Endothelial cell (in vitro differentiated cells): ENCODE measurements at regions not wholly inside any gene's neighbourhood (a gene's known extent, or its start where the extent isn't known, plus 50 kb on each side); places are given as distances from the start of the nearest gene placed in this dataset.

ENCODE experiments used
- DNase-seq: peaks from one replicate; pipeline ENCODE4 v3.0.0; 2021; ENCODE audit warnings: low spot score
- H3K27ac Mint-ChIP-seq: one replicate; pipeline ENCODE4 v1.8.0; 2021; ENCODE audit warnings: mixed read lengths, inconsistent platforms; ENCODE audit not compliant: unreplicated experiment
- H3K27me3 Mint-ChIP-seq: one replicate; pipeline ENCODE4 v1.8.0; 2021; ENCODE audit warnings: mild to moderate bottlenecking, moderate library complexity, mixed read lengths, inconsistent platforms; ENCODE audit not compliant: unreplicated experiment
- H3K36me3 Mint-ChIP-seq: one replicate; pipeline ENCODE4 v1.8.0; 2021; ENCODE audit warnings: mild to moderate bottlenecking, low read depth, mixed read lengths, inconsistent platforms; ENCODE audit not compliant: unreplicated experiment
- H3K4me1 Mint-ChIP-seq: one replicate; pipeline ENCODE4 v1.8.0; 2021; ENCODE audit warnings: mild to moderate bottlenecking, mixed read lengths, inconsistent platforms; ENCODE audit not compliant: unreplicated experiment
- H3K4me3 Mint-ChIP-seq: one replicate; pipeline ENCODE4 v1.8.0; 2021; ENCODE audit warnings: mild to moderate bottlenecking, mixed read lengths, inconsistent platforms; ENCODE audit not compliant: unreplicated experiment
- H3K9me3 Mint-ChIP-seq: one replicate; pipeline ENCODE4 v1.8.0; 2021; ENCODE audit warnings: mixed read lengths, inconsistent platforms; ENCODE audit not compliant: unreplicated experiment
- TF ChIP-seq, protein P1 (sequence below): fragments of 200-600 bp; sonication (generic); IDR thresholded peaks from one replicate; pipeline ENCODE4 v1.5.0; 2021; ENCODE audit warnings: antibody characterized with exemption; ENCODE audit not compliant: unreplicated experiment

DNA sequence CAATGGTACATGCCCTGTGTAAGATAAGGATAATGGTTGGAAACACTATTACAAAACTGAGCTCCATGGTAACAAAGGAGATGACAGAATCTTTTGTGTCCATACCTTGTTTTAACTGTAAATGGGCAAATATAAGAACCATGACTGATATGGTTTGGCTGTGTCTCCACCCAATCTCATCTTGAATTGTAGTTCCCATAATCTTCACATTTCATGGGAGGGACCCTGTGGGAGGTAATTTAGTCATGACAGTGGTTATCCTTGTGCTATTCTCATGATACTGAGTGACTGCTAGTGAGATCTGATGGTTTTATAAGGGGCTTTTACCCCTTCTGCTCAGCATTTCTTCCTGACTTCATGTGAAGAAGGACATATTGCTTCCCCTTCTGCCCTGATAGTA is 211.7 kb upstream of the RGPD4 start:
- Mint-ChIP-seq H3K27ac (no peak overlapping the region), H3K4me3 (no peak overlapping the region), H3K9me3 (no peaks in the 10 kb centered on the region), H3K27me3 (no peaks in the 10 kb centered on the region), H3K4me1 (no peaks in the 10 kb centered on the region), H3K36me3 (no peaks in the 10 kb centered on the region)
- no peak for DNase-seq
- TF ChIP-seq, protein P1, sequence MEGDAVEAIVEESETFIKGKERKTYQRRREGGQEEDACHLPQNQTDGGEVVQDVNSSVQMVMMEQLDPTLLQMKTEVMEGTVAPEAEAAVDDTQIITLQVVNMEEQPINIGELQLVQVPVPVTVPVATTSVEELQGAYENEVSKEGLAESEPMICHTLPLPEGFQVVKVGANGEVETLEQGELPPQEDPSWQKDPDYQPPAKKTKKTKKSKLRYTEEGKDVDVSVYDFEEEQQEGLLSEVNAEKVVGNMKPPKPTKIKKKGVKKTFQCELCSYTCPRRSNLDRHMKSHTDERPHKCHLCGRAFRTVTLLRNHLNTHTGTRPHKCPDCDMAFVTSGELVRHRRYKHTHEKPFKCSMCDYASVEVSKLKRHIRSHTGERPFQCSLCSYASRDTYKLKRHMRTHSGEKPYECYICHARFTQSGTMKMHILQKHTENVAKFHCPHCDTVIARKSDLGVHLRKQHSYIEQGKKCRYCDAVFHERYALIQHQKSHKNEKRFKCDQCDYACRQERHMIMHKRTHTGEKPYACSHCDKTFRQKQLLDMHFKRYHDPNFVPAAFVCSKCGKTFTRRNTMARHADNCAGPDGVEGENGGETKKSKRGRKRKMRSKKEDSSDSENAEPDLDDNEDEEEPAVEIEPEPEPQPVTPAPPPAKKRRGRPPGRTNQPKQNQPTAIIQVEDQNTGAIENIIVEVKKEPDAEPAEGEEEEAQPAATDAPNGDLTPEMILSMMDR, result no peak

DNA sequence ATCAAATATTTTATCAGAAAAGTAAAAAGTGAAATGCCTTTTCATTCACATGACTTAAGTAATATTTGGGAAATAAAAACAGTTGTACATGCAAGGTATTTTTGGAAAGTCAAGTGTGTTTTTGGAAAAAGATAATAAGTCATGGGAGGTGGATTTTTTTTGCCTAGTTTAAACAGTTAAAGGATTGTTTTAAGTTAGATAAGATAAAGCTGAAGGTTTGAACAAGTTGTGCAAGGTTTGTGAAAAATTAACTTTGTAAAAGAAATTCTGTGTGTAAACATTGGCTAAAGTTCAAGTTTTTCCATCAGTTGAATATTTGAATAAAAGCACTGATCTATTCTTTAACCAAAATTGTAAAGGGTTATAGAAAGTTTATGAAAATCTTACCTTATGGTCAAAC is 207.9 kb upstream of the RGPD4 start:
- Mint-ChIP-seq H3K27me3 (no peaks in the 10 kb centered on the region), H3K4me3 (no peak overlapping the region), H3K27ac (no peak overlapping the region), H3K36me3 (no peaks in the 10 kb centered on the region), H3K4me1 (no peaks in the 10 kb centered on the region), H3K9me3 (no peaks in the 10 kb centered on the region)
- no peak for DNase-seq
- TF ChIP-seq, protein P1, result no peak

DNA sequence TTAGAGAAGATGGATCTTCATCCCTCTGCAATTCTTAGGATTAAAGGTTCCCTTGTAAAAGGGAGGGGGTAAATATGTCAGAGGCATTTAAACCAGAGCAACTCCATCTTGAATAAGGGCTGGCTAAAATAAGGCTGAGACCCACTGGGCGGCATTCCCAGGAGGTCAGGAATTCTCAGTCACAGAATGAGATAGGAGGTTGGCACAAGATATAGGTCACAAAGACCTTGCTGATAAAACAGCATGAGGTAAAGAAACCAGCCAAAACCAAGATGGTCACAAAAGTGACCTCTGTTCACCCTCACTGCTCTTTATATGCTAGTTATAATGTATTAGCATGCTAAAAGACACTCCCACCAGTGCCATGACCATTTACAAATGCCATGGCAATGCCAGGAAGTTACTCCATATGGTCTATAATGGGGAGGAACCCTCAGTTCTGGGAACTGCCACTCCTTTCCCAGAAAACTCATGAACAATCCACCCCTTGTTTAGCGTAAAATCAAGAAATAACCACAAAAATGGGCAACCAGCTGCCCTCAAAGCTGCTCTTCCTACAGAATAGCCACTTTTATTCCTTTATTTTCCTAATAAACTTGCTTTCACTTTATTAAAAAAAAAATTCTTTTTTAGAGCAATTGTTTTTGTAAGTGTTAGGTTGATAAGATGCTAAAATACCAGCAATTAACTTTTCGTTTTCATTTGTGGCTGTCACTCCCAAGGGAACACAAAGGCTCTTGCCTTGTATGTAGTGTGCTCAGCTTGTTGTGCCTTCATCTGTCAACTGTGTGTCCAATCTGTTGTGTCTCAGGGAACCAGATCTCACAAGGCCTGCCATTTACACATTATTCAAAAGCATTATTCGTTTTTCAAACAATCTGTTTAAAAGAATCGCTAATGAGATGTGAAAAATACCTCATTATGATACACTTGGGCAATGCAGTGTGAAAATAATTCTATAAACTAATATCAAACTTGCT is 205.2 kb upstream of the RGPD4 start:
- Mint-ChIP-seq H3K9me3 (no peaks in the 10 kb centered on the region), H3K36me3 (no peaks in the 10 kb centered on the region)
- no peak for DNase-seq

DNA sequence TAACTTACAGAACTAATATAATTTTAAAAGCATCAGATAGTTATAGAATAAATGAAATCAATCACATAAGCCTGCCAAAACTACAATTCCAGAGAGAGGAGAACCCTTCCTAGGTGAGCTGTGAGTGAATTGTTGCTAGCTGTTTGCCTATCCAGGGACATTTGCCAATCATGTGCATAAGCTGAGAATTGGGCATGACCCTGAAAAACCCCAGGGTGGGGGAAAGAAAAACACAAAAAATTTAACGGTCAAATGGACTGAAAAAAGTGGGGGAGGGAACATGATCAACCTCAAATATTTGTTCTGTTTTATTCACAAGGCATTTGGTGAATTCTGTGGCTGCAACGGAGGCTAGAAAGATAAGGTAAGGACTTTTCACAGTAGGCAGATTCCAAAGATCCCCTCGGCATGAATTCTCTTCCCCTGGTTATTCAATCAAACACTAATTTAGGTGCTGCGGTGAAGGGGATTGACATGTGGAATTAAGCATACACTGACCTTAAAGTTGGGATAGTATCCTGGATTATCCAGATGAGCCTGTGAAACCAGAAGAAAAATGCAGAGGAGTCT is 203.9 kb upstream of the RGPD4 start:
- Mint-ChIP-seq H3K27ac (no peak overlapping the region), H3K9me3 (no peaks in the 10 kb centered on the region), H3K4me1 (no peaks in the 10 kb centered on the region), H3K36me3 (no peaks in the 10 kb centered on the region), H3K27me3 (no peaks in the 10 kb centered on the region), H3K4me3 (no peak overlapping the region)
- no peak for DNase-seq
- TF ChIP-seq, protein P1, result no peak

More for the DNA sequence above, 205.2 kb upstream of the RGPD4 start:
- Mint-ChIP-seq H3K4me1 (no peaks in the 10 kb centered on the region), H3K27ac (no peak overlapping the region), H3K4me3 (no peak overlapping the region), H3K27me3 (no peaks in the 10 kb centered on the region)
- TF ChIP-seq, protein P1, result no peak

DNA sequence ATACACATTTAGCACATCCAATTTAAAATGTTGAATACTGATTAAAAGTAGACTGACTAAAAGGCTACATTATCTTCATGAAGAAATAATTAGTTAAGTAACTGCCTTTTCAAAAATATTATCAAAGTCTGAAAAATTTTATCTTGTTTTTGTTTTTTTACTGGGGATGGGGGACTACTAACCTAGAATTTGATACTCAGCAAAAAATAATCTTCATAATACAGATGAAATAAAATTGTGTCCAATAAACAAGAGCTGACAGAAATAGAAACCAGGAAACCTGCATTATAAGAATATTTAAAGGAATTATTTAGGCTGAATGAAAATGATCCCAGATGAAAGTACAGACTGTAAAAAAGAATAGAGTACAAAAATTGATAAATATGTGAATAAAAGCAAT is 200.7 kb upstream of the RGPD4 start:
- TF ChIP-seq, protein P1, result no peak
- Mint-ChIP-seq H3K4me3 (no peak overlapping the region), H3K27me3 (no peaks in the 10 kb centered on the region), H3K36me3 (no peaks in the 10 kb centered on the region), H3K4me1 (no peaks in the 10 kb centered on the region), H3K9me3 (no peaks in the 10 kb centered on the region), H3K27ac (no peak overlapping the region)
- DNase-seq, result no peak
